HepG2 (cell line): ENCODE measurements at regions not wholly inside any gene's neighbourhood (a gene's known extent, or its start where the extent isn't known, plus 50 kb on each side); places are given as distances from the start of the nearest gene placed in this dataset.

ENCODE experiments used
- ATAC-seq: fragments of 200-7000 bp; cut with Tn5 transposase; 3 replicates; pipeline ENCODE4 v1.9.1; 2020; ENCODE audit warnings: mild to moderate bottlenecking, moderate library complexity
- BruUV-seq: library from RNA; stranded (reverse); fragments of 400-500 nt; replicated peaks from 2 replicates; lab custom pipeline; 2021; lab: Mats Ljungman, UMichigan
- CTCF ChIA-PET: fragments of 300-600 bp; formaldehyde crosslinking; extraction: SDS; loops from one replicate; lab custom pipeline; 2021; ENCODE audit warnings: low total read pairs, inconsistent platforms, low intra/inter-chr PET ratio; lab: Yijun Ruan, JAX
- POLR2A ChIA-PET: fragments of 350-600 bp; sonication (Branson Sonifier 250); formaldehyde crosslinking; loops from one replicate; lab custom pipeline; 2020; ENCODE audit warnings: antibody characterized with exemption, inconsistent platforms; lab: Yijun Ruan, JAX
- DNase-seq: peaks from one replicate; pipeline ENCODE4 v3.0.0-alpha.2; 2015; ENCODE audit warnings: low spot score
- FAIRE-seq: peaks from 3 replicates; lab custom pipeline; 2011; peaks lifted over from hg19 to GRCh38; lab: Jason Lieb, UNC
- H2AFZ ChIP-seq: one replicate; pipeline ENCODE4 v1.6.1; 2011; ENCODE audit warnings: low read length, inconsistent platforms
- H3K27ac ChIP-seq: fragments of 300-600 bp; 3 replicates; pipeline ENCODE4 v1.8.0; 2011; ENCODE audit warnings: mixed run types, mild to moderate bottlenecking, mixed read lengths, low read length, inconsistent platforms; ENCODE audit not compliant: insufficient read depth; ENCODE audit errors: extremely low read length
- H3K27me3 ChIP-seq, 2 experiments: fragments of 200-600 bp in 1 of 2; 2 replicates in 1 of 2; 3 replicates in 1 of 2; pipeline versions ENCODE4 v1.6.0 to v1.8.0; 2011; ENCODE audit warnings: low read length in 2 of 2, mild to moderate bottlenecking in 2 of 2, moderate library complexity in 2 of 2, inconsistent platforms in 1 of 2; ENCODE audit not compliant: insufficient read depth in 2 of 2, control insufficient read depth in 1 of 2
- H3K36me3 ChIP-seq, 2 experiments: fragments of 200-600 bp in 1 of 2; replicated peaks in 1 of 2; 2 replicates in 1 of 2; 3 replicates in 1 of 2; pipeline versions ENCODE4 v1.5.1 to v1.8.0; 2011; ENCODE audit warnings: low read length in 2 of 2, inconsistent platforms in 1 of 2; ENCODE audit not compliant: insufficient read depth in 2 of 2, control insufficient read depth in 1 of 2
- H3K4me1 ChIP-seq: 2 replicates; pipeline ENCODE4 v1.5.1; 2012; ENCODE audit warnings: low read length, inconsistent platforms; ENCODE audit not compliant: insufficient read depth
- H3K4me2 ChIP-seq: 2 replicates; pipeline ENCODE4 v1.6.0; 2011; ENCODE audit warnings: low read depth, low read length, inconsistent platforms
- H3K4me3 ChIP-seq, 3 experiments: fragments of 200-600 bp in 1 of 3; sonication (generic), shearing (Covaris generic) in 1 of 3; replicated peaks in 1 of 3; 2 replicates each; pipeline ENCODE4 v1.5.1; 2011 to 2016; ENCODE audit warnings: low read length in 3 of 3, inconsistent platforms in 2 of 3, low read depth in 2 of 3, mild to moderate bottlenecking in 2 of 3, control low read depth in 1 of 3, mixed read lengths in 1 of 3; ENCODE audit not compliant: insufficient read depth in 1 of 3
- H3K79me2 ChIP-seq: one replicate; pipeline ENCODE4 v1.6.1; 2011; ENCODE audit warnings: low read length, inconsistent platforms; ENCODE audit not compliant: insufficient read depth
- H3K9ac ChIP-seq: 2 replicates; pipeline ENCODE4 v1.6.0; 2011; ENCODE audit warnings: mild to moderate bottlenecking, low read depth, low read length, inconsistent platforms; ENCODE audit not compliant: insufficient read depth
- H3K9me3 ChIP-seq: 2 replicates; pipeline ENCODE4 v1.5.1; 2012; ENCODE audit warnings: mild to moderate bottlenecking, low read length
- H4K20me1 ChIP-seq: 2 replicates; pipeline ENCODE4 v1.6.0; 2011; ENCODE audit warnings: inconsistent platforms, mild to moderate bottlenecking, low read length, moderate library complexity; ENCODE audit not compliant: insufficient read depth
- CENPT ChIP-seq: sonication (generic); formaldehyde crosslinking; IDR thresholded peaks from 2 replicates; pipeline ENCODE4 v1.8.0; 2022; ENCODE audit warnings: low read depth, mild to moderate bottlenecking, moderate library complexity, missing genetic modification reagents
- EP300 ChIP-seq, 3 experiments: sonication (generic) in 1 of 3; formaldehyde crosslinking in 1 of 3; IDR thresholded peaks; 2 replicates each; pipeline versions ENCODE4 v1.5.1 to v1.6.1; 2011 to 2020; ENCODE audit warnings: low read depth in 2 of 3, low read length in 2 of 3, borderline replicate concordance in 1 of 3, improper control_type of control experiment in 1 of 3, mild to moderate bottlenecking in 1 of 3, missing genetic modification reagents in 1 of 3, moderate library complexity in 1 of 3
- FOXC1 ChIP-seq: sonication (generic); formaldehyde crosslinking; IDR thresholded peaks from 2 replicates; pipeline ENCODE4 v1.8.0; 2022; ENCODE audit warnings: mild to moderate bottlenecking, missing genetic modification reagents, borderline replicate concordance
- MAFK ChIP-seq, 2 experiments: IDR thresholded peaks in 1 of 2; conservative IDR thresholded peaks in 1 of 2; 2 replicates each; pipeline ENCODE4 v1.6.1; 2011; ENCODE audit warnings: improper control_type of control experiment in 2 of 2, low read length in 2 of 2
- NFYC ChIP-seq: IDR thresholded peaks from 2 replicates; pipeline ENCODE4 v1.6.1; 2016; ENCODE audit warnings: missing genetic modification reagents, missing compliant biosample characterization
- RFX5 ChIP-seq: IDR thresholded peaks from 2 replicates; pipeline ENCODE4 v1.6.1; 2011; ENCODE audit warnings: low read depth, low read length, improper control_type of control experiment
- SMAD1 ChIP-seq: sonication (generic); formaldehyde crosslinking; IDR thresholded peaks from 2 replicates; pipeline ENCODE4 v1.4.0; 2020; ENCODE audit warnings: missing genetic modification reagents, low read depth, mild to moderate bottlenecking, borderline replicate concordance
- SMYD3 ChIP-seq: sonication (generic); formaldehyde crosslinking; IDR thresholded peaks from 2 replicates; pipeline ENCODE4 v1.8.1; 2023; ENCODE audit warnings: mild to moderate bottlenecking, missing genetic modification reagents
- THYN1 ChIP-seq: sonication (generic); formaldehyde crosslinking; IDR thresholded peaks from 2 replicates; pipeline ENCODE4 v1.8.1; 2023; ENCODE audit warnings: low read depth, mild to moderate bottlenecking, moderate library complexity, missing genetic modification reagents, borderline replicate concordance
- ZKSCAN8 ChIP-seq: IDR thresholded peaks from 2 replicates; pipeline ENCODE4 v1.6.1; 2016; ENCODE audit warnings: borderline replicate concordance, missing genetic modification reagents, missing compliant biosample characterization
- ZNF317 ChIP-seq: sonication (generic); formaldehyde crosslinking; IDR thresholded peaks from 2 replicates; pipeline ENCODE4 v1.5.0; 2020; ENCODE audit warnings: mild to moderate bottlenecking, missing genetic modification reagents
- ZNF549 ChIP-seq: sonication (generic); formaldehyde crosslinking; IDR thresholded peaks from 2 replicates; pipeline ENCODE4 v1.5.0; 2020; ENCODE audit warnings: missing genetic modification reagents
- ZNF777 ChIP-seq: sonication (generic); formaldehyde crosslinking; IDR thresholded peaks from 2 replicates; pipeline ENCODE4 v1.4.0; 2020; ENCODE audit warnings: missing genetic modification reagents
- WGBS: methylation state at CpG from one replicate; pipeline ENCODE4 v1.1.6; 2017; ENCODE audit warnings: low lambda C conversion rate; 5-methylcytosine and 5-hydroxymethylcytosine counted together
- in situ Hi-C: cut with HindIII; loops from 2 replicates; pipeline ENCODE4 v1.10.0; 2017; ENCODE audit warnings: low pct_unique_long_range_greater_than_20kb; ENCODE audit not compliant: extremely low pct_ligation_motif_present
- intact Hi-C: fragments of 100-400 bp; cut with micrococcal nuclease; formaldehyde crosslinking; loops from one replicate; pipeline ENCODE4 v1.10.0; 2022; ENCODE audit not compliant: unreplicated experiment
- TF ChIP-seq, protein P1 (sequence below): sonication (generic); formaldehyde crosslinking; IDR thresholded peaks from 2 replicates; pipeline ENCODE4 v1.4.0; 2020; ENCODE audit warnings: missing genetic modification reagents

DNA sequence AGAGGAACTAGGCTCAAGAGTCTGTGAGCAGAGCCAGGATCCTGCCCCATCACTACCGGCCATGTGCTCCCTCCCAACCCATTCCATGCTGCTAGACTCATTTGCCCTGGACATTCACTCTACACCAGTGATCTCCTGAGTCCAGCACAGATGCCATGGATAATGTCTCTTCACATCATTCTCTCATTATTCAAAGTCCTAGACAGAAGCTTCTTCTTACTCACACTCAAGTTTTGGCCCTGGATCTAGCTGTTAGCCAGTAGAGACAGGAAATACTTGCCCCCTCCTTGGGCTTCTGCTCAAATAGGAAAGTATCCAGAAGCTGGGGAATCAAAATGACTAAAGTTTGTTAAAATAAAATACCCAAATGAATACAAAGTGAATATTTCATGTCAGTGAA lies 266.8 kb upstream of the LDB2 start:
- no TSS peak for BruUV-seq
- Histone ChIP-seq H3K27me3 (no peaks in the 10 kb centered on the region), H3K79me2 (no peaks in the 10 kb centered on the region), H3K4me2 (no peak overlapping the region), H2AFZ (no peak overlapping the region), H3K36me3 (no peaks in the 10 kb centered on the region), H3K9ac (no peak overlapping the region), H4K20me1 (no peaks in the 10 kb centered on the region), H3K4me3 (no peak overlapping the region), H3K9me3 (no peaks in the 10 kb centered on the region), H3K4me1 (no peaks in the 10 kb centered on the region), H3K27ac (no peak overlapping the region)
- in situ Hi-C loops, result no loop called here
- no peak for ATAC-seq
- ChIA-PET CTCF (no interaction called here), POLR2A (no interaction called here)
- no peak for DNase-seq
- TF ChIP-seq ZNF549 (CRISPR knock-in tag), result no peak
- no peak for TF ChIP-seq ZNF777 (CRISPR knock-in tag)
- no peak for TF ChIP-seq THYN1
- no peak for TF ChIP-seq FOXC1 (CRISPR knock-in tag)
- no peak for TF ChIP-seq CENPT (CRISPR knock-in tag)
- no peak for TF ChIP-seq NFYC
- no peak for TF ChIP-seq SMYD3
- TF ChIP-seq SMAD1, result no peak
- no peak for TF ChIP-seq ZNF317 (CRISPR knock-in tag)
- TF ChIP-seq, protein P1, sequence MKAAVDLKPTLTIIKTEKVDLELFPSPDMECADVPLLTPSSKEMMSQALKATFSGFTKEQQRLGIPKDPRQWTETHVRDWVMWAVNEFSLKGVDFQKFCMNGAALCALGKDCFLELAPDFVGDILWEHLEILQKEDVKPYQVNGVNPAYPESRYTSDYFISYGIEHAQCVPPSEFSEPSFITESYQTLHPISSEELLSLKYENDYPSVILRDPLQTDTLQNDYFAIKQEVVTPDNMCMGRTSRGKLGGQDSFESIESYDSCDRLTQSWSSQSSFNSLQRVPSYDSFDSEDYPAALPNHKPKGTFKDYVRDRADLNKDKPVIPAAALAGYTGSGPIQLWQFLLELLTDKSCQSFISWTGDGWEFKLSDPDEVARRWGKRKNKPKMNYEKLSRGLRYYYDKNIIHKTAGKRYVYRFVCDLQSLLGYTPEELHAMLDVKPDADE, result no peak
- TF ChIP-seq ZKSCAN8 (CRISPR knock-in tag), result no peak
- TF ChIP-seq MAFK (conservative IDR thresholded peaks at IDR 0.05 in 1 of 2, IDR thresholded peaks at IDR 0.05 in 1 of 2; ENCODE audit: low read length in 2 of 2), result no peak
- no peak for TF ChIP-seq EP300 (IDR thresholded peaks at IDR 0.05; ENCODE audit: low read depth in 2 of 2, low read length in 2 of 2)
- TF ChIP-seq EP300 (CRISPR knock-in tag; IDR thresholded peaks at IDR 0.05; ENCODE audit: borderline replicate concordance), result no peak
- TF ChIP-seq RFX5, result no peak
- intact Hi-C loops, result no loop called here
- 0% methylated on average over 1 of the region's 1 CpG for WGBS
- no peak for FAIRE-seq
